ENCODE measurements at regions not wholly inside any gene's neighbourhood (a gene's known extent, or its start where the extent isn't known, plus 50 kb on each side); places are given as distances from the start of the nearest gene placed in this dataset.

DNA sequence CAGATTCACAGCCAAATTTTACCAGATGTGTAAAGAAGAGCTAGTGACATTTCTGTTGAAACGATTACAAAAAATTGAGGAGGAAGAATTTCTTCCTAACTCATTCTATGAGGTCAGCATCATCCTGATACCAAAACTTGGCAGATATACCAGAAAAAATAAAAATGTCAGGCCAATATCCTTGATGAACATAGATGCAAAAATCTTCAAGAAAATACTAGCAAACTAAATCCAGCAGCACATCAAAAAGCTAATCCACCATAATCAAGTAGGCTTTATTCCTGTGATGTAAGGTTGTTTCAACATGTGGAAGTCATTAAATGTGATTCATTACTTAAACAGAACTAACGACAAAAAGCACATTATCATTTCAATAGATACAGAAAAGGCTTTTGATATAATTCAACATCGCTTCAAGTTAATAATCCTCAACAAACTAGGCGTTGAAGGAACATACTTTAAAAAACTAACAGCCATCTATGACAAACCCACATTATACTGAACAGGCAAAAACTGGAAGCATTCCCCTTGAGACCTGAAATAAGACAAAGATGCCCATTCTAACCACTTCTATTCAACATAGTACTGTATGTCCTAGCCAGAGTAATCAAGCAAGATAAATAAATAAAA is 807.7 kb upstream of the ZWINT start:
- DNase-seq (ENCODE audit: low read depth, low spot score): no peak
- ChIA-PET CTCF (no interaction called here), POLR2A (no interaction called here)
- H3K4me3 ChIP-seq (ENCODE audit: low read depth, low read length): no peak overlapping the region
- TF ChIP-seq, protein P1, sequence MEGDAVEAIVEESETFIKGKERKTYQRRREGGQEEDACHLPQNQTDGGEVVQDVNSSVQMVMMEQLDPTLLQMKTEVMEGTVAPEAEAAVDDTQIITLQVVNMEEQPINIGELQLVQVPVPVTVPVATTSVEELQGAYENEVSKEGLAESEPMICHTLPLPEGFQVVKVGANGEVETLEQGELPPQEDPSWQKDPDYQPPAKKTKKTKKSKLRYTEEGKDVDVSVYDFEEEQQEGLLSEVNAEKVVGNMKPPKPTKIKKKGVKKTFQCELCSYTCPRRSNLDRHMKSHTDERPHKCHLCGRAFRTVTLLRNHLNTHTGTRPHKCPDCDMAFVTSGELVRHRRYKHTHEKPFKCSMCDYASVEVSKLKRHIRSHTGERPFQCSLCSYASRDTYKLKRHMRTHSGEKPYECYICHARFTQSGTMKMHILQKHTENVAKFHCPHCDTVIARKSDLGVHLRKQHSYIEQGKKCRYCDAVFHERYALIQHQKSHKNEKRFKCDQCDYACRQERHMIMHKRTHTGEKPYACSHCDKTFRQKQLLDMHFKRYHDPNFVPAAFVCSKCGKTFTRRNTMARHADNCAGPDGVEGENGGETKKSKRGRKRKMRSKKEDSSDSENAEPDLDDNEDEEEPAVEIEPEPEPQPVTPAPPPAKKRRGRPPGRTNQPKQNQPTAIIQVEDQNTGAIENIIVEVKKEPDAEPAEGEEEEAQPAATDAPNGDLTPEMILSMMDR (IDR thresholded peaks at IDR 0.05; ENCODE audit: low read depth, low read length): no peak
- H3K27ac ChIP-seq (ENCODE audit: low read depth, low read length): no peak overlapping the region
- peaks cover 12% of the 10 kb centered on the region for H3K9me3 ChIP-seq (ENCODE audit: control insufficient read depth, insufficient read depth, low read length)
- H3K27me3 ChIP-seq (ENCODE audit: control insufficient read depth, insufficient read depth, low read length): no peaks in the 10 kb centered on the region

DNA sequence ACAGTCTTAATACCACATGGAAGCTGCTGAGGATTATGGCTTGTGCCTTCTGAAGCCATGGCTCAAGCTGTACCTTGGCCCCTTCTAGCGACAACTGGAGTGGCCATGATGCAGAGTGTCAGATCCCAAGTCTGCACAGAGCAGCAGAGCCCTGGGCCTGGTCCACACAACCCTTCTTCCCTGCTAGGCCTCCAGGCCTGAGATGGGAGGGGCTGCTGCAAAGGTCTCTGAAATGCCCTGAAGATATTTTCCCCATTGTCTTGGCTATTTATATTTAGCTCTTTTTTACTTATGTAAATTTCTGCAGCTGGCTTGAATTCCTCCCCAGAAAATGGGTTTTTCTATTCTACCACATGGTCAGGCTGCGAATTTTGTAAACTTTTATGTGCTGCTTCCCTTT is 804.6 kb upstream of the ZWINT start:
- TF ChIP-seq, protein P1 (IDR thresholded peaks at IDR 0.05; ENCODE audit: low read depth, low read length): no peak
- CTCF ChIA-PET: no interaction called here

GRCh38 chr10:57162231-57162630 is 801.2 kb upstream of the ZWINT start:
- POLR2A ChIA-PET: no interaction called here
- Histone ChIP-seq H3K9me3 (ENCODE audit: control insufficient read depth, insufficient read depth, low read length) (peaks cover 12% of the 10 kb centered on the region), H3K4me3 (ENCODE audit: low read depth, low read length) (no peak overlapping the region), H3K27me3 (ENCODE audit: control insufficient read depth, insufficient read depth, low read length) (no peaks in the 10 kb centered on the region), H3K27ac (ENCODE audit: low read depth, low read length) (no peak overlapping the region)
- no peak for DNase-seq (ENCODE audit: low read depth, low spot score)
- CTCF ChIA-PET: no interaction called here
- TF ChIP-seq, protein P1 (IDR thresholded peaks at IDR 0.05; ENCODE audit: low read depth, low read length): no peak

More for the DNA sequence above, 804.6 kb upstream of the ZWINT start:
- H3K27ac ChIP-seq (ENCODE audit: low read depth, low read length): no peak overlapping the region
- no peaks in the 10 kb centered on the region for H3K27me3 ChIP-seq (ENCODE audit: control insufficient read depth, insufficient read depth, low read length)
- no peak for DNase-seq (ENCODE audit: low read depth, low spot score)
- POLR2A ChIA-PET: no interaction called here
- peaks cover 12% of the 10 kb centered on the region for H3K9me3 ChIP-seq (ENCODE audit: control insufficient read depth, insufficient read depth, low read length)
- H3K4me3 ChIP-seq (ENCODE audit: low read depth, low read length): no peak overlapping the region

DNA sequence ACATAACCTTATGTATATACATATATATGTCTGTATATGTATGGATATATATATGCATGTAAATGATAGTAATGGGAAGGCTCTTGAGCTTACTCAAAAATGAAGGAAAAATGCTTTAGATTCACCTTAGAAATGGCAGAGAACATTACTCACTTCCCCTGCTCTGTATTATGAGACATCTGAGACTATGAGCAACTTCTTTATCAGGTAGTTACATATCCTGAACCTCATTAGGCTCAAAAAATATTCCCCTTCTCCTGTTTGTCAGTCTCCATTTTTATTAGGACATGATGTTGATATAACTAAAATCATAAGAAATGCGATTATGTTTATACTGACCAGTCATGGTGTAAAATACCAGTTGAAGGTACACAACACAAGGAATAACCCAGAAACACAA is 800.1 kb upstream of the ZWINT start:
- CTCF ChIA-PET: no interaction called here
- Histone ChIP-seq H3K27ac (ENCODE audit: low read depth, low read length) (no peak overlapping the region), H3K9me3 (ENCODE audit: control insufficient read depth, insufficient read depth, low read length) (peaks cover 12% of the 10 kb centered on the region), H3K4me3 (ENCODE audit: low read depth, low read length) (no peak overlapping the region), H3K27me3 (ENCODE audit: control insufficient read depth, insufficient read depth, low read length) (no peaks in the 10 kb centered on the region)
- TF ChIP-seq, protein P1 (IDR thresholded peaks at IDR 0.05; ENCODE audit: low read depth, low read length): no peak
- POLR2A ChIA-PET: no interaction called here
- no peak for DNase-seq (ENCODE audit: low read depth, low spot score)

GRCh38 chr10:57145548-57145947 is 784.5 kb upstream of the ZWINT start:
- Histone ChIP-seq H3K27ac (ENCODE audit: low read depth, low read length) (no peak overlapping the region), H3K9me3 (ENCODE audit: control insufficient read depth, insufficient read depth, low read length) (peaks cover 9% of the 10 kb centered on the region; the same call in 1 of the 2 replicates), H3K4me3 (ENCODE audit: low read depth, low read length) (no peak overlapping the region), H3K27me3 (ENCODE audit: control insufficient read depth, insufficient read depth, low read length) (no peaks in the 10 kb centered on the region)
- ChIA-PET POLR2A (no interaction called here), CTCF (no interaction called here)
- no peak for DNase-seq (ENCODE audit: low read depth, low spot score)
- TF ChIP-seq, protein P1 (IDR thresholded peaks at IDR 0.05; ENCODE audit: low read depth, low read length): no peak

All from AG04450 (cell line).